Osteocyte (in vitro differentiated cells): ENCODE measurements at regions not wholly inside any gene's neighbourhood (a gene's known extent, or its start where the extent isn't known, plus 50 kb on each side); places are given as distances from the start of the nearest gene placed in this dataset.

ENCODE experiments used
- DNase-seq: peaks from one replicate; pipeline ENCODE4 v3.0.0; 2021; ENCODE audit warnings: mixed read lengths; ENCODE audit not compliant: unreplicated experiment; ENCODE audit errors: extremely low spot score
- H3K27ac Mint-ChIP-seq: one replicate; pipeline ENCODE4 v1.8.0; 2021; ENCODE audit warnings: mild to moderate bottlenecking, mixed read lengths; ENCODE audit not compliant: unreplicated experiment
- H3K27me3 Mint-ChIP-seq: one replicate; pipeline ENCODE4 v1.8.0; 2021; ENCODE audit warnings: mixed read lengths; ENCODE audit not compliant: unreplicated experiment
- H3K36me3 Mint-ChIP-seq: one replicate; pipeline ENCODE4 v1.8.0; 2021; ENCODE audit warnings: mixed read lengths; ENCODE audit not compliant: unreplicated experiment
- H3K4me1 Mint-ChIP-seq: one replicate; pipeline ENCODE4 v1.8.0; 2021; ENCODE audit warnings: mixed read lengths; ENCODE audit not compliant: unreplicated experiment
- H3K4me3 Mint-ChIP-seq: one replicate; pipeline ENCODE4 v1.8.0; 2021; ENCODE audit warnings: mild to moderate bottlenecking, moderate library complexity, mixed read lengths; ENCODE audit not compliant: unreplicated experiment
- H3K9me3 Mint-ChIP-seq: one replicate; pipeline ENCODE4 v1.8.0; 2021; ENCODE audit warnings: mixed read lengths; ENCODE audit not compliant: unreplicated experiment
- TF ChIP-seq, protein P1 (sequence below): fragments of 200-600 bp; sonication (generic); IDR thresholded peaks from 2 replicates; pipeline ENCODE4 v1.5.0; 2021; ENCODE audit warnings: antibody characterized with exemption, mild to moderate bottlenecking, moderate library complexity

DNA sequence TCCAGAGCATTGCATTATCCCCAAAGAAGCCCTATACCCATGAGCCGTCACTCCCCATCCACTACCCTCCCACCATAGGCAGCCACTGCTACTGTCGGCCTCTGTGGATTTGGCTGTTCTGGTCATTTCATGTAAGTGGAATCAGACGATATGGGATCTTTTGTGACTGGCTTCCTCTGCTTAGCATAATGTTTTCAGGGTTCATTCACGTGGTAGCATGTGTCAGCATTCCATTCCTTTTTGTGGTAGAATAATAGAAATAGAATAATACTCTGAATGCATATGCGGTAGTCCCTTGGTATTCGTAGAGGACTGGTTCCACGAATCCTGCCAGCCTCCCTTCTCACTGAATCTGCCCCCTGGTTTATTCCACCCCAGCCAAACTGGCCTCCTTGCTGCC is 402.6 kb upstream of the SULF2 start:
- no peak for DNase-seq

GRCh38 chr20:48186915-48187314 is 401.6 kb upstream of the SULF2 start:
- DNase-seq: no peak
- H3K9me3 Mint-ChIP-seq: no peaks in the 10 kb centered on the region
- H3K4me3 Mint-ChIP-seq: no peak overlapping the region
- TF ChIP-seq, protein P1, sequence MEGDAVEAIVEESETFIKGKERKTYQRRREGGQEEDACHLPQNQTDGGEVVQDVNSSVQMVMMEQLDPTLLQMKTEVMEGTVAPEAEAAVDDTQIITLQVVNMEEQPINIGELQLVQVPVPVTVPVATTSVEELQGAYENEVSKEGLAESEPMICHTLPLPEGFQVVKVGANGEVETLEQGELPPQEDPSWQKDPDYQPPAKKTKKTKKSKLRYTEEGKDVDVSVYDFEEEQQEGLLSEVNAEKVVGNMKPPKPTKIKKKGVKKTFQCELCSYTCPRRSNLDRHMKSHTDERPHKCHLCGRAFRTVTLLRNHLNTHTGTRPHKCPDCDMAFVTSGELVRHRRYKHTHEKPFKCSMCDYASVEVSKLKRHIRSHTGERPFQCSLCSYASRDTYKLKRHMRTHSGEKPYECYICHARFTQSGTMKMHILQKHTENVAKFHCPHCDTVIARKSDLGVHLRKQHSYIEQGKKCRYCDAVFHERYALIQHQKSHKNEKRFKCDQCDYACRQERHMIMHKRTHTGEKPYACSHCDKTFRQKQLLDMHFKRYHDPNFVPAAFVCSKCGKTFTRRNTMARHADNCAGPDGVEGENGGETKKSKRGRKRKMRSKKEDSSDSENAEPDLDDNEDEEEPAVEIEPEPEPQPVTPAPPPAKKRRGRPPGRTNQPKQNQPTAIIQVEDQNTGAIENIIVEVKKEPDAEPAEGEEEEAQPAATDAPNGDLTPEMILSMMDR: no peak
- H3K27ac Mint-ChIP-seq: no peak overlapping the region
- peaks cover 7% of the 10 kb centered on the region for H3K27me3 Mint-ChIP-seq
- no peaks in the 10 kb centered on the region for H3K36me3 Mint-ChIP-seq
- peaks cover 16% of the 10 kb centered on the region for H3K4me1 Mint-ChIP-seq

More for the DNA sequence above, 402.6 kb upstream of the SULF2 start:
- Mint-ChIP-seq H3K9me3 (no peaks in the 10 kb centered on the region), H3K27ac (no peak overlapping the region), H3K4me1 (peaks cover 9% of the 10 kb centered on the region), H3K36me3 (no peaks in the 10 kb centered on the region), H3K27me3 (peaks cover 7% of the 10 kb centered on the region), H3K4me3 (no peak overlapping the region)
- TF ChIP-seq, protein P1: no peak

DNA sequence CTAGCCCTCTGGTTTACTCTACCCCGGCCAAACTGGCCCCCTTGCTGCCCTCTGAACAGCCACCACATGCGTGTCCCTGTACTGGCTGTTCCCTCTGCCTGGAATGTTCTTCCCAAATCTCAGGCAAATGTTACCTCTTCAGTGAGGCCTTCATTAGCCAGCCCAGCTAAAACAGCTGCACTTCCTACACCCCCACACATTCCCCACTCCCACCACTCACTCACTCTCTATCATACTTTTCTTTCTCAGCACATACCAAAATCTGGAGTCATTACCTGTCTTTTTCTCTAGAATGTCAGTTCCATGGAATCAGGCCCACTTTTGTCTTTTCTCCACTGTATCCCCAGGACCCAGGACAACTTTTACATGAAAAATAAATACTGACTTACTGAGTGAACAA is 401.2 kb upstream of the SULF2 start:
- Mint-ChIP-seq H3K4me1 (peaks cover 19% of the 10 kb centered on the region), H3K36me3 (no peaks in the 10 kb centered on the region), H3K27ac (no peak overlapping the region), H3K27me3 (peaks cover 7% of the 10 kb centered on the region), H3K4me3 (no peak overlapping the region), H3K9me3 (no peaks in the 10 kb centered on the region)
- TF ChIP-seq, protein P1: no peak
- no peak for DNase-seq

GRCh38 chr20:48184229-48184628 is 398.9 kb upstream of the SULF2 start:
- no peaks in the 10 kb centered on the region for H3K9me3 Mint-ChIP-seq
- no peak overlapping the region for H3K4me3 Mint-ChIP-seq
- peaks cover under 1% of the 10 kb centered on the region for H3K27me3 Mint-ChIP-seq
- DNase-seq: no peak
- no peaks in the 10 kb centered on the region for H3K36me3 Mint-ChIP-seq
- peaks cover 36% of the 10 kb centered on the region for H3K4me1 Mint-ChIP-seq
- TF ChIP-seq, protein P1: no peak
- H3K27ac Mint-ChIP-seq: no peak overlapping the region

DNA sequence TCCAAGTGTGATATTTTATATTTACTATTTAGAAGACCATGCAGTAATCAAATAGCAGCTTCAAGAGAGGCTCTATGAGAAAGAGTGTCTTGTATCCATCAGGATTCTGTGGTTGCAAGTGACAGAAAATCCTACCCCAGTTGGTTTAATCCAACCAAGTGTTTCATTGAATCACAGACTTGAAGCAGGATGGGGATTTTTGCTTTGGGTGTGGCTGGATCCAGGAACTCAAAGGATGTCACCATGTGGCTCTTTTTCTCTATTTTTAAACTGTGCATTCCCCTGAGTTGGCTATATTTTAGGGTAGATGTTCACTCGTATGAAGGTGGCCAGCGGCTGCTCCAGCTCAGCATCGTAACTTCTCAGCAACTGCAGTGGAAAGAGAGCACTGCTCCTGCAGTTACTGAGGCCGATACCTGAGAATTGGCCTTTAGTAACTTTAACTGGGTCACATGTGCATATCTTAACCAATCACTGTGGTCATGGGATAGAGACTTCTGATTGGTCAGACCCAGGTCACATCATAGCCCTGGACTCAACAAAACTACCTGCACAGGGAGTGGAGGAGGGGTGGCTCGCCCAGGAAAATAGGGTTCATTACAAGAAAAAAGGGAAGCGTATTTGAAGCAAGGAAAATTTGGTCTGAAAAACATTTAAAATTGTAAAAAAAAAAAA is 396.1 kb upstream of the SULF2 start:
- Mint-ChIP-seq H3K27me3 (peaks cover 4% of the 10 kb centered on the region), H3K27ac (peak overlapping the region; percentile 8), H3K9me3 (no peaks in the 10 kb centered on the region), H3K36me3 (no peaks in the 10 kb centered on the region), H3K4me1 (peaks cover 28% of the 10 kb centered on the region), H3K4me3 (no peak overlapping the region)
- no peak for DNase-seq
- TF ChIP-seq, protein P1: no peak
